NB4 (cell line): ENCODE measurements at regions not wholly inside any gene's neighbourhood (a gene's known extent, or its start where the extent isn't known, plus 50 kb on each side); places are given as distances from the start of the nearest gene placed in this dataset.

Experiments
- CTCF ChIP-seq: IDR thresholded peaks from one replicate; pipeline ENCODE4 v1.5.1; 2012; ENCODE audit warnings: low read depth, low read length
- POLR2A ChIP-seq: IDR thresholded peaks from 2 replicates; pipeline ENCODE4 v1.6.1; 2011; ENCODE audit warnings: mild to moderate bottlenecking; ENCODE audit not compliant: insufficient read length; ENCODE audit errors: extremely low read depth

- no peak for TF ChIP-seq CTCF
- TF ChIP-seq POLR2A = no peak
These were observed 305.5 kb upstream of the ZMIZ1 start for GRCh38 chr10:78763234-78763633.
